GM23338 (cell line): ENCODE measurements at regions not wholly inside any gene's neighbourhood (a gene's known extent, or its start where the extent isn't known, plus 50 kb on each side); places are given as distances from the start of the nearest gene placed in this dataset.

ENCODE experiments used
- ATAC-seq: fragments of 200-7000 bp; cut with Tn5 transposase; 3 replicates; pipeline ENCODE4 v1.9.1; 2020
- DNase-seq: peaks from one replicate; pipeline ENCODE4 v3.0.0-alpha.2; 2015; ENCODE audit warnings: low spot score
- H2AFZ ChIP-seq: fragments of 200-600 bp; sonication (generic); 2 replicates; pipeline ENCODE4 v1.8.0; 2016; ENCODE audit warnings: antibody characterized with exemption, mild to moderate bottlenecking, moderate library complexity
- H3F3A ChIP-seq: fragments of 200-600 bp; sonication (generic); replicated peaks from 2 replicates; pipeline ENCODE4 v1.8.0; 2017; ENCODE audit warnings: antibody characterized with exemption, mixed run types, low read depth
- H3K27ac ChIP-seq: fragments of 200-600 bp; sonication (generic); 2 replicates; pipeline ENCODE4 v1.6.1; 2016; ENCODE audit warnings: low read depth
- H3K27me3 ChIP-seq: fragments of 200-600 bp; sonication (generic); 2 replicates; pipeline ENCODE4 v1.8.0; 2016; ENCODE audit warnings: mild to moderate bottlenecking, mixed run types, moderate library complexity; ENCODE audit not compliant: insufficient read depth
- H3K36me3 ChIP-seq: fragments of 200-600 bp; sonication (generic); 2 replicates; pipeline ENCODE4 v1.8.0; 2016; ENCODE audit warnings: mild to moderate bottlenecking; ENCODE audit not compliant: insufficient read depth
- H3K4me1 ChIP-seq: fragments of 200-600 bp; sonication (generic); 2 replicates; pipeline ENCODE4 v1.8.0; 2016; ENCODE audit warnings: mild to moderate bottlenecking, moderate library complexity; ENCODE audit not compliant: insufficient read depth
- H3K4me2 ChIP-seq: fragments of 200-600 bp; sonication (generic); 2 replicates; pipeline ENCODE4 v1.7.1; 2017; ENCODE audit warnings: mixed run types
- H3K4me3 ChIP-seq: fragments of 200-600 bp; sonication (generic); 2 replicates; pipeline ENCODE4 v1.6.1; 2016; ENCODE audit warnings: mixed run types
- H3K79me2 ChIP-seq: fragments of 200-600 bp; sonication (generic); replicated peaks from 2 replicates; pipeline ENCODE4 v1.8.0; 2017; ENCODE audit warnings: mild to moderate bottlenecking; ENCODE audit not compliant: insufficient read depth
- H3K9me2 ChIP-seq: fragments of 200-600 bp; sonication (generic); 2 replicates; pipeline ENCODE4 v1.8.0; 2017; ENCODE audit not compliant: insufficient read depth
- H4K20me1 ChIP-seq: fragments of 200-600 bp; sonication (generic); replicated peaks from 2 replicates; pipeline ENCODE4 v1.8.0; 2017; ENCODE audit warnings: mild to moderate bottlenecking; ENCODE audit not compliant: insufficient read depth
- H3K27ac Mint-ChIP-seq: 2 replicates; pipeline ENCODE4 v1.8.0; 2020; ENCODE audit warnings: inconsistent platforms, mild to moderate bottlenecking, moderate library complexity, mixed read lengths
- H3K27me3 Mint-ChIP-seq: 3 replicates; pipeline ENCODE4 v1.8.0; 2022; ENCODE audit warnings: low read depth, mild to moderate bottlenecking, moderate library complexity, mixed read lengths, inconsistent platforms; ENCODE audit not compliant: insufficient read depth, poor library complexity
- H3K36me3 Mint-ChIP-seq: 3 replicates; pipeline ENCODE4 v1.8.0; 2021; ENCODE audit warnings: low read depth, mild to moderate bottlenecking, inconsistent platforms, moderate library complexity, mixed read lengths
- H3K4me1 Mint-ChIP-seq: 3 replicates; pipeline ENCODE4 v1.8.0; 2020; ENCODE audit warnings: mild to moderate bottlenecking, inconsistent platforms, mixed read lengths
- H3K4me3 Mint-ChIP-seq: 3 replicates; pipeline ENCODE4 v1.8.0; 2021; ENCODE audit warnings: moderate library complexity, mild to moderate bottlenecking, inconsistent platforms, mixed read lengths
- H3K9me3 Mint-ChIP-seq: 3 replicates; pipeline ENCODE4 v1.8.0; 2020; ENCODE audit warnings: moderate library complexity, mild to moderate bottlenecking, inconsistent platforms, mixed read lengths
- CTCF ChIP-seq, 2 experiments: fragments of 200-600 bp in 1 of 2; sonication (generic) in 1 of 2; conservative IDR thresholded peaks; 2 replicates each; pipeline versions ENCODE4 v1.5.1 to v1.6.1; 2016 to 2017; ENCODE audit warnings: antibody characterized with exemption in 2 of 2, low read depth in 2 of 2, mild to moderate bottlenecking in 2 of 2, moderate library complexity in 1 of 2
- ETS1 ChIP-seq: IDR thresholded peaks from 2 replicates; pipeline ENCODE4 v1.6.1; 2016; ENCODE audit warnings: antibody characterized with exemption
- NANOG ChIP-seq: IDR thresholded peaks from 2 replicates; pipeline ENCODE4 v1.6.1; 2016; ENCODE audit warnings: antibody characterized with exemption, borderline replicate concordance
- REST ChIP-seq: IDR thresholded peaks from one replicate; pipeline ENCODE4 v1.6.1; 2018; ENCODE audit warnings: antibody characterized with exemption; ENCODE audit not compliant: unreplicated experiment
- STAT1 ChIP-seq: IDR thresholded peaks from one replicate; pipeline ENCODE4 v1.6.1; 2016; ENCODE audit warnings: antibody characterized with exemption; ENCODE audit not compliant: unreplicated experiment
- ZNF462 ChIP-seq: fragments of 250-450 bp; sonication (Bioruptor Pico); IDR thresholded peaks from 2 replicates; pipeline ENCODE4 v1.5.0; 2020; ENCODE audit warnings: mild to moderate bottlenecking, moderate library complexity

- Histone ChIP-seq H3K4me3 (no peak overlapping the region), H3K27ac (no peak overlapping the region), H3K9me2 (0 out of 2 replicates have a peak, but pooled peaks cover 5% of the 10 kb centered on the region), H3F3A (no peaks in the 10 kb centered on the region), H3K79me2 (no peaks in the 10 kb centered on the region), H3K4me1 (no peaks in the 10 kb centered on the region), H2AFZ (no peak overlapping the region), H4K20me1 (no peaks in the 10 kb centered on the region), H3K27me3 (no peaks in the 10 kb centered on the region), H3K4me2 (no peak overlapping the region), H3K36me3 (no peaks in the 10 kb centered on the region)
- Mint-ChIP-seq H3K4me3 (no peak overlapping the region), H3K27me3 (no peaks in the 10 kb centered on the region), H3K27ac (no peak overlapping the region), H3K4me1 (peaks cover 6% of the 10 kb centered on the region; the same call in 2 of the 3 replicates), H3K36me3 (no peaks in the 10 kb centered on the region; the same call in 2 of the 3 replicates), H3K9me3 (peaks cover 3% of the 10 kb centered on the region; the same call in 2 of the 3 replicates)
- no peak for TF ChIP-seq CTCF (conservative IDR thresholded peaks at IDR 0.05; ENCODE audit: low read depth in 2 of 2)
- TF ChIP-seq ZNF462 = no peak
- TF ChIP-seq STAT1 = no peak
- DNase-seq (no peak), ATAC-seq (no peak)
Observed at GRCh38 chr1:104797982-104798381, 1048.3 kb downstream of the AMY1C start.

GRCh38 chr1:104801344-104801743 is 1051.6 kb downstream of the AMY1C start:
- Histone ChIP-seq H3K27ac (no peak overlapping the region), H3K4me1 (no peaks in the 10 kb centered on the region), H3K4me2 (no peak overlapping the region), H3K27me3 (no peaks in the 10 kb centered on the region), H4K20me1 (no peaks in the 10 kb centered on the region), H3K4me3 (no peak overlapping the region), H3K79me2 (no peaks in the 10 kb centered on the region), H3K36me3 (no peaks in the 10 kb centered on the region), H3F3A (no peaks in the 10 kb centered on the region), H2AFZ (no peak overlapping the region), H3K9me2 (0 out of 2 replicates have a peak, but pooled peaks cover 5% of the 10 kb centered on the region)
- H3K36me3 Mint-ChIP-seq = no peaks in the 10 kb centered on the region
- H3K9me3 Mint-ChIP-seq = no peaks in the 10 kb centered on the region
- ATAC-seq (no peak), DNase-seq (no peak)
- H3K27ac Mint-ChIP-seq = no peak overlapping the region
- H3K4me3 Mint-ChIP-seq = no peak overlapping the region
- peaks cover 6% of the 10 kb centered on the region; the same call in 2 of the 3 replicates for H3K4me1 Mint-ChIP-seq
- H3K27me3 Mint-ChIP-seq = no peaks in the 10 kb centered on the region
- no peak for TF ChIP-seq ETS1
- no peak for TF ChIP-seq REST
- TF ChIP-seq CTCF (conservative IDR thresholded peaks at IDR 0.05; ENCODE audit: low read depth in 2 of 2) = no peak
- TF ChIP-seq NANOG = no peak
